NCI-H2196 treated with DMSO at 0.1 percent for 48 hours (cell line): ENCODE measurements at regions not wholly inside any gene's neighbourhood (a gene's known extent, or its start where the extent isn't known, plus 50 kb on each side); places are given as distances from the start of the nearest gene placed in this dataset.
"Not testable (repeated sequence)": the region's sequence is repeated elsewhere in the genome, so short reads cannot be mapped to it uniquely, and the experiment has no call there.

Experiments used
- DNase-seq: peaks from one replicate; lab custom pipeline; 2025; ENCODE audit not compliant: unreplicated experiment; lab: John Stamatoyannopoulos, UW

DNA sequence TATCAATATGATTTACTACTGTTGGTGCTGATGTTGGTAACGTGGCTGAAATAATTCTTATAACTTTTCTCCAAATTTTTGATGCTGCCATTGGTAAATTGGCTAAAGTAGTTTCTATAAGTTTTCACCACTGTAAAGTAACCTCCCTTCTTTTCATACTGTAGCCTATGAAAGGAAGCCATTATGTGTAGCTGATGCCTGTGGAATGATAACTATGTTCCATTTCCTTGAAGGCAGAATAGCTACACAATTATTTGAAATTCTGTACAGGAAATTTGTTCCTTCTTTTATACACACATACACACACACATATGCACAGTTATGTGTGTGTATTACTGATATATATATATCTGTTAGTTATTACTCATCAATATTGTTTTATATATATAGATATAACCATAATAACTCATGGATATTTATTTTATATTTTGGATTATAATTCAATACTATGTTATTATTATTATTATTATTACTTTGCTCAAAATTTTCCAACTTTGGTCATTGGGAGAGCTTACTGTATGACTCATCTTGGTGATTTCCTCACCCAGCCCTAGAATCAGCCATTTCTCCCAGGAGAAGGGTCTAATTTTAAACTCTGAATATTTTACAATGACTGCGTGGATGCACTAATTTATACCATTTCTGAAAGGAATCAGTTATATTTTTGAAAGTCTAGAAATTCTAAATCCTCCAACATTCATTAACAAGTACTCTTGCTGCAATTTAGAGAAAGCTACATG, 1677.7 kb downstream of the SUCLG1 start:
- DNase-seq: no peak

DNA sequence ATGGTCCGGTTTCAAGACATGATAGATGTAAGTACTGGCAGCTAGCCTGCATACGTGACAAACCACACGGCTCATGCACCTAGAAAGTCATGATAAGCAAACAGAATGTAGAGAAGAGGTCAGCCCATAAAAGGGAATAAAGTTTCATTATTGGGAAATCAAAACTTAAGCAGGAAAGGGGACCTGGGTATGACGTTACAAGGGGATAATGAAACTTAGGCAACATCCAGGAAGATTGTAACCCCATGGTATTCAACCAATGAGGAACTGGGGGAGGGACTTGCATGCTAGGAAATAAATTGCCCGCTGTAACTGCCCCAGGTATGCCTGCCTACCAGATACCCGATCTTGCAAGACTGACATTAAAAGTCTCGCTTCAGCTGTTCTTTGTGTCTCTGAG, 1679.0 kb downstream of the SUCLG1 start:
- no peak for DNase-seq

DNA sequence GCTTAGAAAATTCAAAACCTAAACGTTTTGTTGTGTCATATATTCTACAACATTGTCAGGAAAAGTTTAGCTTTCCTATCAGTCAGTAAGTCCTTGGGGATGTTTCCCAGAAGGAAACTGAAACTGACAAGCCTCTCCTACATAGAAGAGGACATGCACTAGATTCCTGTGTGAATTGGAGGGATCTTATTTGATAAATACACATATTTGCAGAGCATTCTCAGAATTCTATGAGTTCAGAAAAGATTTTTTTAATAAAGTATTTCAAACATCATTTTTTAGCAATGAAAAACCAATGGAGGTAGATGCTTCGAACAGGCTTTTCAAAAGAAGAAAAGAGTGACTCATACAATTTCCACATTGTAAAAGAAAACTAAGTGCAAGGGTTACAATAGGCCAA, 1706.7 kb downstream of the SUCLG1 start:
- no peak for DNase-seq

DNA sequence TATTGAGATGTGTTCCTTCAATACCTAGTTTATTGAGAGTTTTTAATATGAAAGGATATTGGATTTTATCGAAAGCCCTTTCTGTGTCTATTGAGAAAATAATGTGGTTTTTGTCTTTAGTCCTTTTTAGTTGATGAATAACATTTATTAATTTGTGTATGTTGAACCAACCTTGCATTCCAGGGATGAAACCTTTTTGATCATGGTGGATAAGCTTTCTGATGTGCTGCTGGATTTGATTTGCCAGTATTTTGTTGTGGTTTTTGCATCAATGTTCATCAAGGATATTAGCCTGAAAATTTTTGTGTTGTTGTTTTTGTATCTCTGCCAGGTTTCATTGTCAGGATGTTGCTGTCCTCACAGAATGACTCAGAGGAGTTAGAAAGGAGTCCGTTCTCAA, 1710.4 kb downstream of the SUCLG1 start:
- DNase-seq: no peak

- DNase-seq: no peak
Observed at GRCh38 chr2:82740527-82740926, 1718.6 kb downstream of the SUCLG1 start.

GRCh38 chr2:82737965-82738364, 1721.1 kb downstream of the SUCLG1 start:
- not testable (repeated sequence) for DNase-seq

DNA sequence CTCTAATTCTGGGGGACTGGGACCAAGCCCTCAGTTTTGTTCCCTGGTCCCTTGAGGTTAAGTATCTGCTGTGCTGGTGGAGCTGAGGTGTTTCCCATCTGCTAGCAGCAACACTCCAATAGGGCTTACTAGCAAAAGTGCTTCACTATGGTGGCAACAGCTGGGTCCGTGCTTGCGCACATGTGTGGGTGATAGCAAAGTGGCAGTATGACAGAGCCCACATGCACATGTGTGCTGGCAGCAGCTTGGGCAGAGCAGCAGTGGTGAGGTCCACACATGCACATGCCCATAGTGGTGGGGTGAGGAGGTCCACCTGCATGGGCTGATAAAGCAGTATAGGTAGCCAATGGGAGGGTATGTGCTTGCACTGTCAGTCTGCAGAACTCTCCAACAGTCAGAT, 1723.7 kb downstream of the SUCLG1 start:
- DNase-seq: no peak

DNA sequence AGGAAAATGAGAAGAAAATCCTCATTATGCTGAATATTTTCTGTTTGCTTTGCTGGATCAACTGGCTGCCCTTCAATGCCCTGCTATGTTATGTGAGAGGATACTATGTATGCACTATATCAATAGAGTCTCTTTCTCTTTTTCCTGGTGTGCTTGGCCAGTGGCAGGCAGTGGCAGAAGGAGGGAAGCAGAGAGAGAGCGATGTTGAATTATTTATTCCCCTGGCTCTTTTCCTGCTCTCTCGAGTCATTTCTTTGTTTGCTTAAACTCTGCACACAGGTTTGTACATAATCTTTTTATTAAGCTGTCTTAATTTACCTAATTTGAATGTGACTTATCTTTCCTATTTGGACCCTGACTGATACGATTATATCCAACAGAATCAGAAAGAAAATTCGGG, 1727.3 kb downstream of the SUCLG1 start:
- no peak for DNase-seq

- DNase-seq: no peak
Observed at GRCh38 chr2:82730811-82731210, 1728.3 kb downstream of the SUCLG1 start.

DNA sequence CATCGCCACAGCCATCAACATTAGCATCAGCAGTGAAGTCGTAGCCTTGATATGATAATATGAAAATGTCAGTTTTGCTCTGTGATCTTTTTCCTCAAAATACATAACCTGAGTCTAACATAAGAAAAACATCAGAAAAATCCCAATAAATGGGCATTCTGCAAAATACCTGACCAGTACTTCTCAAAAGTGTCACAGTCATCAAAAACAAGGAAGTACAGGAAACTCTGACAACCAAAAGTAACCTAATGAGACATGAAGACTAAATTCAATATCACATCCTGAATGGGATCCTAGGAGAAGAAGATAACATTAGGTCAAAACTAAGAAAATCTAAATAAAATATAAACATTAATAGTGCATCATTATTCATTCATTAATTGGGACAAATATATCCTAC, 1731.0 kb downstream of the SUCLG1 start:
- no peak for DNase-seq

- DNase-seq: no peak
Observed at GRCh38 chr2:82708681-82709080, 1750.4 kb downstream of the SUCLG1 start.

DNA sequence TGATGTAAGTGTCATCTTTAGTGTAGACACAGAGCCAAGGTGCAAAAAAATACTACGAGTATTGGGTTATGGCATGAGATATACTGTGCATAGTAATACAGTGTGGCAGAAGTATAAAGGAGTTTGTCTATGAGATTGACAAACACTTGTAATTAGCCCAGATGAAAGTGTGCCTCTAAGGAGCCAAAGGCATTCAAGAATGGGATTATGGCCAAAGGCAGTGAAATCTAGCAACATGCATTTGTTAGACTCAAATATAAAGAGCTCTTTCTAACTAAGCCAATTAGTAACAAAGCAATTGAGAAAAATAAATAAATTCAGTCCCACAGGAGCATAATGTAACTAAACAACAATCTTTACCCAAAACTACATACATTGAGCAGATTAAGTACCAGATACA, 1761.8 kb downstream of the SUCLG1 start:
- DNase-seq: no peak

GRCh38 chr2:82694431-82694830, 1764.6 kb downstream of the SUCLG1 start:
- DNase-seq: no peak

- no peak for DNase-seq
Observed at GRCh38 chr2:82690757-82691411, 1768.2 kb downstream of the SUCLG1 start.

DNA sequence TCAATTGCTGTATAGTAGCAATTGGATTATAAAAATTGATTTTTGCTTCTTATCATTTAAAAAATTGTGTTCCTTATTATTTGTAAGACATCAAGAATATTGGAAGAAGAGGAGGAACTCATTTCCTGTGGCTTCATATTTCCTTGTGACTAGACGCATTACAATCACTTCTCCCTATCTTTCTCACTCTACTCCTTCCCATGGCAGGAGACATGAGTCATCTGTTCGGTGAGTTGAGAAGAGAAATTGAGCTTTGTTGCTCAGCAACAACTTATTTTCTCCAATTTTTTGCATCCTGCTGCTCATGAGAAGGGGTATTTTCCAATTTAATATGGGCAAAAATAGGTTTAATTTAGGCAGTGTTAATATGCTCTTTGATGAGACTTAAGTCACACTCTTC, 1783.9 kb downstream of the SUCLG1 start:
- no peak for DNase-seq

GRCh38 chr2:82674652-82675051, 1784.4 kb downstream of the SUCLG1 start:
- DNase-seq: no peak

- no peak for DNase-seq
Observed at GRCh38 chr2:82667491-82667890, 1791.6 kb downstream of the SUCLG1 start.

DNA sequence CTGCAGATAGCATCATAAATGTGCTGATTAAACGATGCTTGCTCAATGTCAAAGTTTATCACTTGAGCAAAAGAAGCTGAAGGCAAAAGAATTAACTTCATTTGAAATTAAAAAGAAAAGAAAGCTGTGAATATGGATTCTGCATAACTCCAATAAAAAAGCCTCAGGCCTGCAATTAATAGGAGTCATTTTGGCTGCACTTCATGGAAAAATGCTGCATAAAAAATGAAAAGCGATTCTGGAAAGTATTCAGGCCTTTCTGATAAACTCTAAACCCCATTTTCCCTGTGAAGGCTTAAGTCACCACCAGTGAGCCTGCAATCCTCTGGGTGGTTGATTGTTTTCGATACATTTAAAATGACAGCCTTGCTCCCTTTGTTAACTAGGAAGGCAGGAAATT, 1793.4 kb downstream of the SUCLG1 start:
- no peak for DNase-seq

GRCh38 chr2:82657106-82657505, 1802.0 kb downstream of the SUCLG1 start:
- DNase-seq: no peak

DNA sequence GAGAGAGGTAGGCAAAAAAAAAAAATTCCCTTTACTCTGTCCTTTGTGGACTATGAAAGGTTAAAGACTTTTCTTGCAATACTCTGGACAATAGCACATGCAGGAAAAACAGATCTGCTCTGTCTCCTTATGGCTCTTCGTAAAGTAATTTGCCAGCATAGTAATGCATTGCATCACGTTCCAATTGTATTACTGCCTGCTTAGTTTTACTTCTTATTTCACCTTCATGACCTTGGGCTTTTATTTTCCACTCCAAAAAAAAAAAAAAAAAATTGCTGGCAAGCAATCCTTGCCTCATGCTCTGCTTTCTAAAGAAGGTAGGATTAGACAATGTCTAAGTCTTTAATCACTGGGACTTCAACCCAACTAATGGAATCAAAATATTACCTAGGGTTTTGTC, 1802.7 kb downstream of the SUCLG1 start:
- no peak for DNase-seq

DNA sequence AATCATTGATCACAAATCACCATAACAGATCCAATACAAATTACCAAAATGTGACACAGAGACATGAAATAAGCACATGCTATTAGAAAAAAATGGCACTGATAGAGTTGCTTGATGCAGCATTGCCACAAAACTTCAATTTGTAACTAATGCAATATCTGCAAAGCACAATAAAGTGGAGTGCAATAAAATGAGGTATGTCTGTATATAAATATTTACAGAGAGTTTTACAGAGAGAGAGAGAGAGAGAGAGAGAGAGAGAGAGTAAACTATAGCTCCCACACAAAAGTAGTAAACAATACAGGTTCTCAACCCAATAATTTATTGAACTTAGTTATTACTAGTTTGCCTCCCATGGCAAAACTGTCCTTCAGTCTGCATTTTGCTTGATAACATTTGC, 1807.0 kb downstream of the SUCLG1 start:
- DNase-seq: no peak

- no peak for DNase-seq
Observed at GRCh38 chr2:82650038-82650437, 1809.0 kb downstream of the SUCLG1 start.
